ENCODE measurements at regions not wholly inside any gene's neighbourhood (a gene's known extent, or its start where the extent isn't known, plus 50 kb on each side); places are given as distances from the start of the nearest gene placed in this dataset.

GRCh38 chr6:71545905-71546304 is 257.3 kb downstream of the OGFRL1 start:
- H3K4me3 ChIP-seq (ENCODE audit: low read depth, low read length): no peak overlapping the region
- H3K36me3 ChIP-seq: no peaks in the 10 kb centered on the region
- no peaks in the 10 kb centered on the region for H3K27me3 ChIP-seq (ENCODE audit: insufficient read depth, low read depth, severe bottlenecking)
- no peak overlapping the region for H3K27ac ChIP-seq
- TF ChIP-seq CTCF (IDR thresholded peaks at IDR 0.05; ENCODE audit: low read depth, low read length): no peak
- no peak for DNase-seq
- no peaks in the 10 kb centered on the region for H3K9me3 ChIP-seq (ENCODE audit: severe bottlenecking)

- no peak for DNase-seq
- Histone ChIP-seq H3K4me3 (ENCODE audit: low read depth, low read length) (no peak overlapping the region), H3K36me3 (no peaks in the 10 kb centered on the region), H3K27me3 (ENCODE audit: insufficient read depth, low read depth, severe bottlenecking) (no peaks in the 10 kb centered on the region), H3K9me3 (ENCODE audit: severe bottlenecking) (peaks cover 10% of the 10 kb centered on the region), H3K27ac (no peak overlapping the region)
- no peak for TF ChIP-seq CTCF (IDR thresholded peaks at IDR 0.05; ENCODE audit: low read depth, low read length)
Observed at GRCh38 chr6:71551798-71552197, 263.2 kb downstream of the OGFRL1 start.

- H3K9me3 ChIP-seq (ENCODE audit: severe bottlenecking): peaks cover 14% of the 10 kb centered on the region
- TF ChIP-seq CTCF (IDR thresholded peaks at IDR 0.05; ENCODE audit: low read depth, low read length): no peak
Observed at GRCh38 chr6:71556141-71556540, 267.5 kb downstream of the OGFRL1 start.

GRCh38 chr6:71558974-71559373 is 270.4 kb downstream of the OGFRL1 start:
- Histone ChIP-seq H3K27ac (no peak overlapping the region), H3K9me3 (ENCODE audit: severe bottlenecking) (peaks cover 14% of the 10 kb centered on the region), H3K4me3 (ENCODE audit: low read depth, low read length) (no peak overlapping the region), H3K36me3 (no peaks in the 10 kb centered on the region), H3K27me3 (ENCODE audit: insufficient read depth, low read depth, severe bottlenecking) (no peaks in the 10 kb centered on the region)
- no peak for DNase-seq
- no peak for TF ChIP-seq CTCF (IDR thresholded peaks at IDR 0.05; ENCODE audit: low read depth, low read length)

More at GRCh38 chr6:71556141-71556540, 267.5 kb downstream of the OGFRL1 start:
- H3K27me3 ChIP-seq (ENCODE audit: insufficient read depth, low read depth, severe bottlenecking): no peaks in the 10 kb centered on the region
- no peaks in the 10 kb centered on the region for H3K36me3 ChIP-seq
- no peak overlapping the region for H3K4me3 ChIP-seq (ENCODE audit: low read depth, low read length)
- H3K27ac ChIP-seq: no peak overlapping the region
- no peak for DNase-seq

GRCh38 chr6:71567562-71567961 is 279.0 kb downstream of the OGFRL1 start:
- no peak overlapping the region for H3K27ac ChIP-seq
- no peak for TF ChIP-seq CTCF (IDR thresholded peaks at IDR 0.05; ENCODE audit: low read depth, low read length)
- no peaks in the 10 kb centered on the region for H3K36me3 ChIP-seq
- no peak overlapping the region for H3K4me3 ChIP-seq (ENCODE audit: low read depth, low read length)
- no peaks in the 10 kb centered on the region for H3K27me3 ChIP-seq (ENCODE audit: insufficient read depth, low read depth, severe bottlenecking)
- no peaks in the 10 kb centered on the region for H3K9me3 ChIP-seq (ENCODE audit: severe bottlenecking)
- no peak for DNase-seq

- Histone ChIP-seq H3K36me3 (no peaks in the 10 kb centered on the region), H3K4me3 (ENCODE audit: low read depth, low read length) (no peak overlapping the region), H3K27ac (no peak overlapping the region), H3K9me3 (ENCODE audit: severe bottlenecking) (no peaks in the 10 kb centered on the region), H3K27me3 (ENCODE audit: insufficient read depth, low read depth, severe bottlenecking) (no peaks in the 10 kb centered on the region)
- no peak for TF ChIP-seq CTCF (IDR thresholded peaks at IDR 0.05; ENCODE audit: low read depth, low read length)
- no peak for DNase-seq
Observed at GRCh38 chr6:71577766-71578165, 289.2 kb downstream of the OGFRL1 start.

Data from WERI-Rb-1 (cell line).